GM13976 (cell line): ENCODE measurements at regions not wholly inside any gene's neighbourhood (a gene's known extent, or its start where the extent isn't known, plus 50 kb on each side); places are given as distances from the start of the nearest gene placed in this dataset.

Experiments
- DNase-seq: peaks from one replicate; pipeline ENCODE4 v3.0.0; 2012; ENCODE audit warnings: low spot score
- in situ Hi-C: fragments of 300-500 bp; cut with MboI; formaldehyde crosslinking; loops from one replicate; pipeline ENCODE4 v1.12.0; 2022; ENCODE audit warnings: low sequenced_read_pairs, mixed read lengths, inconsistent platforms; ENCODE audit not compliant: unreplicated experiment
- TF ChIP-seq, protein P1 (sequence below): IDR thresholded peaks from 2 replicates; pipeline ENCODE4 v1.5.1; 2012; ENCODE audit warnings: borderline replicate concordance, mild to moderate bottlenecking; ENCODE audit not compliant: insufficient read depth; ENCODE audit errors: extremely low read depth, missing control alignments, control extremely low read depth

GRCh38 chr6:122069932-122070331 is 329.5 kb upstream of the HSF2 start:
- no peak for DNase-seq
- TF ChIP-seq, protein P1, sequence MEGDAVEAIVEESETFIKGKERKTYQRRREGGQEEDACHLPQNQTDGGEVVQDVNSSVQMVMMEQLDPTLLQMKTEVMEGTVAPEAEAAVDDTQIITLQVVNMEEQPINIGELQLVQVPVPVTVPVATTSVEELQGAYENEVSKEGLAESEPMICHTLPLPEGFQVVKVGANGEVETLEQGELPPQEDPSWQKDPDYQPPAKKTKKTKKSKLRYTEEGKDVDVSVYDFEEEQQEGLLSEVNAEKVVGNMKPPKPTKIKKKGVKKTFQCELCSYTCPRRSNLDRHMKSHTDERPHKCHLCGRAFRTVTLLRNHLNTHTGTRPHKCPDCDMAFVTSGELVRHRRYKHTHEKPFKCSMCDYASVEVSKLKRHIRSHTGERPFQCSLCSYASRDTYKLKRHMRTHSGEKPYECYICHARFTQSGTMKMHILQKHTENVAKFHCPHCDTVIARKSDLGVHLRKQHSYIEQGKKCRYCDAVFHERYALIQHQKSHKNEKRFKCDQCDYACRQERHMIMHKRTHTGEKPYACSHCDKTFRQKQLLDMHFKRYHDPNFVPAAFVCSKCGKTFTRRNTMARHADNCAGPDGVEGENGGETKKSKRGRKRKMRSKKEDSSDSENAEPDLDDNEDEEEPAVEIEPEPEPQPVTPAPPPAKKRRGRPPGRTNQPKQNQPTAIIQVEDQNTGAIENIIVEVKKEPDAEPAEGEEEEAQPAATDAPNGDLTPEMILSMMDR: no peak
- in situ Hi-C loops: no loop called here

GRCh38 chr6:122072014-122072647 is 327.3 kb upstream of the HSF2 start:
- TF ChIP-seq, protein P1: no peak
- in situ Hi-C loops: no loop called here
- no peak for DNase-seq

- in situ Hi-C loops: no loop called here
- DNase-seq: no peak
These were observed 324.2 kb upstream of the HSF2 start for GRCh38 chr6:122075084-122075838.

GRCh38 chr6:122075917-122076316 is 323.5 kb upstream of the HSF2 start:
- TF ChIP-seq, protein P1: no peak
- DNase-seq: no peak
- in situ Hi-C loops: no loop called here

More at GRCh38 chr6:122075084-122075838, 324.2 kb upstream of the HSF2 start:
- TF ChIP-seq, protein P1: no peak

DNA sequence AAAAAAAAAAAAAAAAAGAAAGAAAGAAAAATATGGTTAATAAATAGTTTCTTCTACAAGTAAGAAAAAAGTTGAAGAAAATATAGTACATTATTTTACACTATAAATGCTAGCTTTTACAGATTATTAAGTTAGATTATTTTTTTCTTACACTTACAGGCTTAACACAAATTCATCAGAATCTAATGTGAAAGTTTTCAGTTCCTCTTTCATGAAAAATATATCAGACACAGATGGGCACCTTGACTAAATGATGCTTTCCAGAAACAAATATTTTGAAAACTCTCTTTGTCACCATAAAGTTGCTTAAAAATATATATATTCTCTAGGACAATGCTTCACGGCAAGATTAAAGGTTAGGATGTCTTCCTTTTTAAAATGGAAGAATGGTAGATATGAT is 321.8 kb upstream of the HSF2 start:
- TF ChIP-seq, protein P1: no peak
- in situ Hi-C loops: no loop called here
- DNase-seq: no peak

DNA sequence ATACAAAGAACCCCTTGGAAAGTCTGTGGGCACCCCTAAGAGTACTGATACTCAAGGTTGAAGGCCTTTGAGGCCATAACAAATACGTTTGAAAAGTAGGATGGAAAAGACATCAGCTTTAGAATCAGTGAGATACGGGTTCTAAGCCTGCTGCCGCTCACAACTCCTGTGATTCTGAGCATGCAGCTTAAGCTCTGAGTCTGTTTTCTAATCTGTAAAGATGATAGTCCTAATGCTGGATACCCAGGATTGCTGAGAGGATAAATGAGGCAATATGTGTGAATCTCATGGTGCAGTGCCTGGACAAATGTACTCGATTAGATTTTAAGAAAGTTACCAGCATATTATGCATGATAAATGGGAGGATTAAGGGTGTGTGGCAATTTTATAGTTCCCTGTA is 321.0 kb upstream of the HSF2 start:
- DNase-seq: no peak
- in situ Hi-C loops: no loop called here
- TF ChIP-seq, protein P1: no peak
